ENCODE measurements at regions not wholly inside any gene's neighbourhood (a gene's known extent, or its start where the extent isn't known, plus 50 kb on each side); places are given as distances from the start of the nearest gene placed in this dataset.
"Not testable (repeated sequence)": the region's sequence is repeated elsewhere in the genome, so short reads cannot be mapped to it uniquely, and the experiment has no call there.

- no peak for DNase-seq
These were observed 177.3 kb upstream of the SPOPL start for GRCh38 chr2:138324068-138324771.

- no peak for DNase-seq
These were observed 173.6 kb upstream of the SPOPL start for GRCh38 chr2:138327967-138328366.

DNA sequence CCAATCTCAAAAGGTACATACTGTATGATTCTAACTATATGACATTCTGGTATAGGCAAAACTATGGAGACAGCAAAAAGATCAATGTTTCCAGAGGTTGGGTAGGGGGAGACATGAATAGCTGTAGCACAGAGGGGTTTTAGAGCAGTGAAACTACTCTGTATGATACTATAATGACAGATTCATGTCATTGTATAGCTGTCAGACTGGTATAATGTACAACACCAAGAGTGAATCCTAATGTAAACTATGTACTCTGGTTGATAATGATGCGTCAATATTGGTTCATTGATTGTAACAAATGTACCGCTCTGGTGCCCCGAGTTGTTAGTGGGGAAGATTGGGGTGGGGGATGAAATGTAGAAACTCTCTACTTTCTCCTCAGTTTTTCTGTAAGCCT, 172.4 kb upstream of the SPOPL start:
- DNase-seq: no peak

GRCh38 chr2:138329591-138329990, 172.0 kb upstream of the SPOPL start:
- DNase-seq: no peak

DNA sequence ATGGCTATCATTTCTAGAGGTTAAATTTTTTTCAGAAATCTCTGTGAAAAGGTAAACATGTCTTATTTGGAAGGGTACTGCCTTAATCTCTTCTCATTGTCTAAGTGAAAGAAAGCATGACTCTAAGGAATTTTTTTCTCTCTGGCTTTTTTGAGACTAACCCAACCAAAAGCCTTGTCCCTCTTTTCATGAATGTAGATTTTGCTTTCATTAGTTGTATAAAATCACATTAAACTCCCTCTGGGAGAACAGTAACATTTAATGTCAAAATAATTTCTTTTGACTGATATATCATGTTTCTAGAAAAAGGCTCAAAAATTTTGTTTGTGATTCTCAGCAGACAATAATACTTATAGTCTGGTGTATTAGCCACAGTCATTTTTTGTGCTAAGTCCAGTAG, 168.4 kb upstream of the SPOPL start:
- DNase-seq: no peak

DNA sequence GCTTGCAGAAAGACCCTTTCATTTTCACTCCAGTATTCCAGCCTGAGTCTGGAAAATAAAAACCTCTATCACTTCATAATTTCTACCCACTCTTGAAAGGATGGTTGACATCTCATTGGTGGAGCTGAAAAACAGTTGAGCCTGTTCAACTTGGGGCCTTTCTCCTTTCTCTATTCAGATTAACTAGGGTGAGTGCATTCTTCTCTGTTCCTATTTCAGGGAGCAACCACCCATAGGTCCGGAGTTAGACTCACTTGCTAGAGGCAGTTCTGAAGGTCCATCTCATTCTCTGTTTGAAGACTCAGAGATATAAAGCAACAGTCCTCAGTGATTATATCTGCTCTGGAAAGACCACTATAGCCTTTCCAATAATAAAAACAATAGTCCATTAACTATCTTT, 167.9 kb upstream of the SPOPL start:
- no peak for DNase-seq

DNA sequence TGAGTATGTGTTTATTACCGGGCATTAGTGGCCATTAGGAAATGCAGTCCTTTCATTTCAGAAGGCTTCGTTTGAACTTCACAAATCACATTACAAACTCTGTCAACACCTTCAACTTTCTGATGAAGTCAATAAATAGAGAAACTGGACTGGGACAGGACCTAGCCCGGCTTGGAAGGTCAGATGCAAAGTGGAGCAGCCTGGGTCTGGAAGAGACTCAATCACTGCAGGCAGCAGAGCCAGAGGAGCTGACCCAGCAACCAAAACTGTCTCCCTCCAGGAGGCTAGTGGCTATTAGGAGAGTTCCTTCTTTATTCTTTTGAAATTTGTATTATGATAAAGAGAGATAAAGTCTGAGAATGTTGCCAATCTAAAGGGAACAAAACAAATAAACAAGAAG, 167.2 kb upstream of the SPOPL start:
- no peak for DNase-seq

- DNase-seq: no peak
These were observed 166.5 kb upstream of the SPOPL start for GRCh38 chr2:138335036-138335435.

- DNase-seq: no peak
These were observed 165.4 kb upstream of the SPOPL start for GRCh38 chr2:138336146-138336545.

DNA sequence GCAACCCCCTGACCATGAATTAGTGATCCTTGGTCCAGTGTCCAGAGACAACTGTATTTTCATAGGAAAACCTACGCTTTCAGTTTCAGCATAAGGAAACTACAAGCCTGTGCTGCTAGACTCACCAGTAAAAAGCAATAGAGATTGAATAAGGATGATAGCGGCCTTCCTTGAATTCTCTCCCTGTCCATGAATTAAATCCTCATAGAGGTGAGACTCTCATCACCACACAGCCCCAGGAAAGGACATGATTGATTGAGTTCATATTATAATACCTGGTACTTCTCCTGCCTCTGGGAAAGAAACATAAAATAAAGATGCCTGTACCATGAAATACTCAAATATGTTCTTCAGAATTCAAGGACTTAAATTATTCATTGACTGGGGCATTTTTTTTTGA, 146.3 kb upstream of the SPOPL start:
- DNase-seq: no peak

- DNase-seq: no peak
These were observed 145.4 kb upstream of the SPOPL start for GRCh38 chr2:138356178-138356577.

DNA sequence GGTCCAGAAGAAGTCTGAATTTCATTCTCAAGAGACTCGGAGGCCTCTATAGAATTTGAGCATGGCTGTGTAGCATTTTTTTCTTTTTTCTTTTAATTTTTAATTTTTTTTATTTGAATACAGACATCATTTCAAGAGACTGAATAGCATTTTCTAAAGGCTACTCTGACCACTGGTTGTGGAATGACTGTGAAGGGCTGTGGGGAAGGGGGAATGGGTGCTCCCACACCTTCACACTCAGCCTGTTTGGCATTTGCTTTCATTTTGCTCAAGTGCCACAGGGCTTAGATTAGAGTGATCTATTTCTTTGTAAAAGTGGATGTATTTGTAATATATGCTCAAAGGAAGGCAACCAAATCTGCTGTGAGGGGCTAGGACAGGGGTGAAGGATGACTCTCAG, 142.0 kb upstream of the SPOPL start:
- no peak for DNase-seq

GRCh38 chr2:138364554-138365162, 136.9 kb upstream of the SPOPL start:
- no peak for DNase-seq

DNA sequence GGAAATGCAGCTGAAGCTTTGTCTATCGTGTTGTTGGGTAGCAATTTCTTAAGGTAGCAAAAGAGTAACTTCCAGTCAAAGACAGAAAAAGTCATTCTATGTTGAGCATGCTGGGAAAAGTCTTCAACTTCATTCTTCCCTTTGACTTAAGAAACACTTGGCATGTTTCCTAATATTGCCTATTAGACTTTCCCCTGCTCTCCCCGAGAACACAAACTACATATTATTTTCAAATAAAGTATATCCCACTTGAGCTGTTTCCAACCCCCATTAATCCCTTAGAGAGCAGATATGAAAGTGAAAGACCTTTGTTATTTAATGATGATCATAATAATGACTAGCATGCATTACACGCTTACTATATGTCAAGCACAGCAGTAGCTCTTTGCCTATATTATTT, 136.0 kb upstream of the SPOPL start:
- DNase-seq: no peak

DNA sequence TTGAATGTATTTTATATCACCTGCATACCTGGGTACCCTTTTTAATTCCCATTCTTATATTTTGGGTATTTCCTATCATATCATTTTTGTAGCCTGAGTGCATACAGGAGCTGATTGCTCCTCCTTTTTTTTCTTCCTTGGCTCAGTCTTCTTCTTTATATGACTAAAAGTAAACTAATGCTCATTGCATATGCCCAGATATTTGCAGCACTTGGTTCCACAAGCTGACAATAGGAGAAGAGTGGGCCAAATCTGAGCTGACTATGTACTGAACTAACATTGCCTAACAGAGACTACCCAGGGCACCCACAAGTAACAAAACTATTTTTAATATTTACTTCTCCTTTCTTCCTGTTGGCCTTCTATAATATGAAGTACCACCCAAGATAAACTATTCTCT, 131.7 kb upstream of the SPOPL start:
- DNase-seq: no peak

GRCh38 chr2:138373993-138374408, 127.6 kb upstream of the SPOPL start:
- DNase-seq: peak; percentile 6

DNA sequence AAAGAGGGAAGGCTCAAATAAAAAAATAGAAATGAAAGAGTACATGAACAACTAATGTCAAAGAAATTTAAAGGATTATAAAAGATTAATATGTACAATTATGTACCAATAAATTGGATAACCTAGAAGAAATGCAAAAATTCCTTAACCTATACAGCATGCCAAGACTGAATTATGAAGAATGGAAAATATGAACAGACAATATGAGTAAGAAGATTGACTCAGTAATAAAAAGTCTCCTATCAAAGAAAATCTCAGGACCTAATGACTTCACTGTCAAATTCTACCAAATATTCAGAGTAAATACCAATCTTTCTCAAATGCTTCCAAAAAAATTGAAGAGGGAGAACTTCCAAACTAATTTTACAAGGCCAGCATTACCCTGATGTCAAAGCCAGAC, 120.2 kb upstream of the SPOPL start:
- no peak for DNase-seq

DNA sequence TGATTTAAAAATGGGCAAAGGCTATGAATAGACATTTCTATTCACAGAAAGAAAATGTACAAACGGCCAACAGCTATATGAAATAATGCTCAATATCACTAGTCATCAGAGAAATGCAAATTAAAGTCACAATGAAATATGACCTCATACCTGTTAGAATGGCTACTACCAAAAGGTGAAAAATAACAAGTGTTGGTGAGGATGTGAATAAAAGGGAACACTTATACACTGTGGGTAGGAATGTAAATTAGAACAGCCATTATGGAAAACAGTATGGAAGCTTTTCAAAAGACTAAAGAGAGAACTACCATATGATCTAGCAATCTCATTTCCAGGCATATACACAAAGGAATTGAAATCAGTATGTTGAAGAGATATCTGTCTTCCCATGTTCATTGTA, 118.9 kb upstream of the SPOPL start:
- DNase-seq: no peak

GRCh38 chr2:138386191-138386590, 115.4 kb upstream of the SPOPL start:
- DNase-seq: not testable (repeated sequence)

- DNase-seq: no peak
These were observed 112.5 kb upstream of the SPOPL start for GRCh38 chr2:138389063-138389462.

DNA sequence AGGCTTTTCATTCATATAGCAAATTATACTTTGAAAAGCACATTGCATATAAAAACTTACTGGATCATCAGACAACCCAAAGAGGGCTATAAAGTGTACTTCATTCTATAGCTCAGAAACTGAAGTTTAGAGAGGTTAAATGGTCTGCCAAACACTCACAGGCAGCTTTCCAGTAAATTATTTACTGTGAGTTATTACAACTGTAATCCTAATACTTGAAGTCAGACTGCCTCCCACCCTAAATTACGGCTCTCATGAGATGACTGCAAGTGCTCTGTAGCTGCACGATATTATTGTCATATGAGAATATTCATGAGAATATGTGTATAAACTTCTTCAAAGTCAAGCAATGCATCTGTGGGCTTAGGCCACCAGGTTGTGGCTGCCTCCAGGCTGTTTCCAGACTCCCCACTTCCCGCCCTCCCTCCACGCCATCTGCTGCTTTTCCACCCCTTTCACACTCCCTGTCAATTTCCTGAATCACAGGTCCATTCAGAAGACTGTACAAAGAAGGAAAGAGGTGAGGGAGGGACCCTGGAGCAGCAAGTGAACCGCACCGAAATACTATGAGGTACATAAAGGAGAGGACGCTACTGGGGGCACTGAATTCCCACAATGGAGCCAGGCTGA, 111.1 kb upstream of the SPOPL start:
- DNase-seq: no peak

- no peak for DNase-seq
These were observed 109.6 kb upstream of the SPOPL start for GRCh38 chr2:138391946-138392345.

- no peak for DNase-seq
These were observed 105.8 kb upstream of the SPOPL start for GRCh38 chr2:138395565-138396306.

DNA sequence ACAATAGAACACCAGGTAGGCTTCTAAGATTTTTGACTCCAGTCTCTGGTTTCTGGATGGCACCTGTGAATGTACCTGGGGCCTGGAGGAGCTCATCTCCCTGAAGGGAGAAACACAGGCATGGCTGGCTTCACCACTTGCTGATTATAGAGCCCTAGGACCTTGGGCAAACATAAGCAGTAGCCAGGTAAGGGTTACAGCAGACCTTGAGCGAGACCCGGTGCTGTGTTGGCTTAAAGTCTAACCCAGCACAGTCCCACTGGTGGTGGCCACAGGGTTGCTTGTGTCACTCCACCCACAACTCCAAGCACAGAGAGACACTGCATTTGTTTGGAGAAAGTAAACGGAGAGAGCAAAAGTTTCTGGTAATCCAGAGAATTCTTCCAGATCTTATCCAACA, 104.7 kb upstream of the SPOPL start:
- DNase-seq: no peak
